VCaP (cell line): ENCODE measurements at regions not wholly inside any gene's neighbourhood (a gene's known extent, or its start where the extent isn't known, plus 50 kb on each side); places are given as distances from the start of the nearest gene placed in this dataset.
A peak's percentile ranks its signal among the peaks of the same experiment; 100 is the strongest.

Source experiments
- H3K27ac ChIP-seq: fragments of 450-650 bp; 2 replicates; pipeline ENCODE4 v1.5.1; 2017
- CTCF ChIP-seq: fragments of 450-650 bp; conservative IDR thresholded peaks from 2 replicates; pipeline ENCODE4 v1.5.1; 2017; ENCODE audit warnings: mild to moderate bottlenecking, moderate library complexity

GRCh38 chr17:71111460-71111859, 942.1 kb downstream of the KCNJ2 start:
- TF ChIP-seq CTCF, result no peak
- peak overlapping the region; percentile 77 for H3K27ac ChIP-seq

GRCh38 chr17:71111934-71112333, 942.6 kb downstream of the KCNJ2 start:
- H3K27ac ChIP-seq, result peak overlapping the region; percentile 77
- TF ChIP-seq CTCF, result no peak

GRCh38 chr17:71113347-71113746, 944.0 kb downstream of the KCNJ2 start:
- peak overlapping the region; percentile 77 for H3K27ac ChIP-seq
- TF ChIP-seq CTCF, result no peak

GRCh38 chr17:71114911-71115668, 945.8 kb downstream of the KCNJ2 start:
- TF ChIP-seq CTCF, result no peak

GRCh38 chr17:71115669-71115972, 946.3 kb downstream of the KCNJ2 start:
- no peak for TF ChIP-seq CTCF
- no peak overlapping the region for H3K27ac ChIP-seq

More at GRCh38 chr17:71114911-71115668, 945.8 kb downstream of the KCNJ2 start:
- H3K27ac ChIP-seq, result no peak overlapping the region

- TF ChIP-seq CTCF, result no peak
- H3K27ac ChIP-seq, result no peak overlapping the region
Measured at GRCh38 chr17:71117466-71117865, 948.1 kb downstream of the KCNJ2 start.

GRCh38 chr17:71118039-71118438, 948.7 kb downstream of the KCNJ2 start:
- no peak overlapping the region for H3K27ac ChIP-seq
- peak; percentile 76 for TF ChIP-seq CTCF
